T-cell (primary cell): ENCODE measurements at regions not wholly inside any gene's neighbourhood (a gene's known extent, or its start where the extent isn't known, plus 50 kb on each side); places are given as distances from the start of the nearest gene placed in this dataset.
"Not testable (repeated sequence)": the region's sequence is repeated elsewhere in the genome, so short reads cannot be mapped to it uniquely, and the experiment has no call there.

Source experiments
- ATAC-seq, 4 experiments: fragments of 200-7000 bp in 3 of 4; fragments of 150-1000 bp in 1 of 4; cut with Tn5 transposase; replicated peaks in 1 of 4; 1 replicate in 3 of 4; 2 replicates in 1 of 4; pipeline ENCODE4 v1.10.0; 2021; ENCODE audit warnings: moderate library complexity in 3 of 4, mild to moderate bottlenecking in 2 of 4, moderate number of reproducible peaks in 1 of 4
- CTCF ChIA-PET, 2 donors: fragments of 300-600 bp; sonication (Branson Sonifier 250); formaldehyde crosslinking; loops; one replicate each; lab custom pipeline; 2022; ENCODE audit warnings: antibody characterized with exemption in 2 of 2; lab: Charles Lee
- POLR2A ChIA-PET, 2 donors: fragments of 300-600 bp; sonication (Branson Sonifier 250); formaldehyde crosslinking; loops; one replicate each; lab custom pipeline; 2022; ENCODE audit warnings: antibody characterized with exemption in 2 of 2; lab: Charles Lee
- DNase-seq, 35 experiments: peaks; one replicate each; pipeline versions ENCODE4 v3.0.0 to v3.0.0-alpha.2; 2013 to 2023
- H3K27ac ChIP-seq: one replicate; pipeline ENCODE4 v1.5.1; 2013; ENCODE audit warnings: low read length
- H3K27me3 ChIP-seq, 2 experiments: replicated peaks in 1 of 2; 1 replicate in 1 of 2; 2 replicates in 1 of 2; pipeline versions ENCODE4 v1.6.1 to v1.7.0; 2013; ENCODE audit warnings: low read length in 1 of 2, mixed read lengths in 1 of 2; ENCODE audit not compliant: control insufficient read depth in 2 of 2, insufficient read depth in 2 of 2; ENCODE audit errors: extremely low read depth in 1 of 2
- H3K36me3 ChIP-seq, 2 donors: 1 replicate in 1 of 2; 2 replicates in 1 of 2; pipeline versions ENCODE4 v1.6.1 to v1.7.0; 2013; ENCODE audit warnings: low read length in 1 of 2; ENCODE audit not compliant: control insufficient read depth in 2 of 2, insufficient read depth in 1 of 2; ENCODE audit errors: extremely low read depth in 1 of 2
- H3K4me1 ChIP-seq, 2 experiments: 1 replicate in 1 of 2; 2 replicates in 1 of 2; pipeline versions ENCODE4 v1.6.1 to v1.7.0; 2013; ENCODE audit warnings: low read length in 2 of 2, mixed read lengths in 1 of 2; ENCODE audit not compliant: insufficient read depth in 2 of 2, control insufficient read depth in 1 of 2; ENCODE audit errors: extremely low read depth in 1 of 2
- H3K4me3 ChIP-seq, 2 donors: 1 replicate in 1 of 2; 2 replicates in 1 of 2; pipeline versions ENCODE4 v1.5.1 to v1.7.0; 2013; ENCODE audit warnings: mild to moderate bottlenecking in 2 of 2, low read length in 1 of 2, moderate library complexity in 1 of 2; ENCODE audit not compliant: control insufficient read depth in 1 of 2; ENCODE audit errors: extremely low read depth in 1 of 2
- H3K9me3 ChIP-seq: 2 replicates; pipeline ENCODE4 v1.7.0; 2013
- H3K27ac Mint-ChIP-seq, 2 donors: one replicate each; pipeline ENCODE4 v1.8.0; 2020 to 2021; ENCODE audit warnings: mild to moderate bottlenecking in 2 of 2, mixed read lengths in 2 of 2
- H3K27me3 Mint-ChIP-seq, 2 donors: one replicate each; pipeline ENCODE4 v1.8.0; 2021 to 2022; ENCODE audit warnings: mixed read lengths in 2 of 2
- H3K36me3 Mint-ChIP-seq: one replicate; pipeline ENCODE4 v1.8.0; 2021; ENCODE audit warnings: mixed read lengths
- H3K4me1 Mint-ChIP-seq, 3 donors: one replicate each; pipeline ENCODE4 v1.8.0; 2020 to 2022; ENCODE audit warnings: mixed read lengths in 3 of 3, mild to moderate bottlenecking in 1 of 3
- H3K4me3 Mint-ChIP-seq, 3 donors: one replicate each; pipeline ENCODE4 v1.8.0; 2020 to 2022; ENCODE audit warnings: mild to moderate bottlenecking in 3 of 3, mixed read lengths in 3 of 3, moderate library complexity in 3 of 3
- H3K9me3 Mint-ChIP-seq, 3 donors: one replicate each; pipeline ENCODE4 v1.8.0; 2020 to 2022; ENCODE audit warnings: mixed read lengths in 3 of 3
- WGBS: methylation state at CpG from one replicate; pipeline ENCODE4 v1.1.5; 2013; ENCODE audit warnings: missing lambda C conversion rate; ENCODE audit not compliant: insufficient coverage; 5-methylcytosine and 5-hydroxymethylcytosine counted together

- Histone ChIP-seq H3K4me3 (no peak overlapping the region), H3K27me3 (peaks cover 2 to 6% of the 10 kb centered on the region in 2 experiments), H3K27ac (no peak overlapping the region), H3K4me1 (no peaks in the 10 kb centered on the region), H3K9me3 (no peaks in the 10 kb centered on the region), H3K36me3 (no peaks in the 10 kb centered on the region)
- CTCF ChIA-PET, result no interaction called here
- peaks cover 32 to 39% of the 10 kb centered on the region in 2 donors for H3K27me3 Mint-ChIP-seq
- no peak overlapping the region for H3K27ac Mint-ChIP-seq
- no peak overlapping the region for H3K4me3 Mint-ChIP-seq
- DNase-seq, result no peak
- H3K9me3 Mint-ChIP-seq, result no peaks in the 10 kb centered on the region
- POLR2A ChIA-PET, result no interaction called here
- no CpG with 5 or more reads among the region's 7 CpGs for WGBS
- ATAC-seq, result no peak
- no peaks in the 10 kb centered on the region for H3K36me3 Mint-ChIP-seq
- H3K4me1 Mint-ChIP-seq, result peaks cover 0 to 7% (median 6%) of the 10 kb centered on the region in 3 donors
Observed at GRCh38 chr5:123283031-123283430, 140.2 kb downstream of the CEP120 start.

DNA sequence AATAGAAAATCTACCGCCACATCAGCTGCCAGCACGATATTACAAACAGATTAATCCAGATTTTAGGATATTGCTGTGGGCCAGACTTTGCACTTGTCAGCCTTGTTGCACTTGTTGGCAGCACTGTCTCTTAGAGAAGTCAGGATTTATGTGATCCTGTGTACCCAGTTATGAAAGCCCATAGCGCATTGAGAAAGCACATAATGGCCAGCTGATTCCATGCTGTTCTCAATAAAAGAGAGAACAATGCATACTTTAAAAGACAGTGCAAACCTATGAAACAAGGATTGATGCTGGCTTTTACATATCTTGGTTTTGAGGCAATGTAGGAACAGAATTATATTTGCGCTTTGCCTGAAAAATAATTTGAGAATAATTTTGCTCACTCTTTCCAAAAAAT lies 140.8 kb downstream of the CEP120 start:
- no peaks in the 10 kb centered on the region for H3K36me3 ChIP-seq
- ATAC-seq, result no peak
- POLR2A ChIA-PET, result no interaction called here
- Mint-ChIP-seq H3K9me3 (no peaks in the 10 kb centered on the region), H3K36me3 (no peaks in the 10 kb centered on the region), H3K4me1 (peaks cover 0 to 7% (median 6%) of the 10 kb centered on the region in 3 donors), H3K27ac (no peak overlapping the region), H3K4me3 (no peak overlapping the region), H3K27me3 (peaks cover 32 to 39% of the 10 kb centered on the region in 2 donors)
- no peaks in the 10 kb centered on the region for H3K9me3 ChIP-seq
- CTCF ChIA-PET, result no interaction called here
- H3K27me3 ChIP-seq, result peaks cover 2 to 6% of the 10 kb centered on the region in 2 experiments
- H3K27ac ChIP-seq, result no peak overlapping the region
- no peaks in the 10 kb centered on the region for H3K4me1 ChIP-seq
- H3K4me3 ChIP-seq, result no peak overlapping the region
- WGBS, result 74% methylated on average over 2 of the region's 4 CpGs
- DNase-seq, result no peak

DNA sequence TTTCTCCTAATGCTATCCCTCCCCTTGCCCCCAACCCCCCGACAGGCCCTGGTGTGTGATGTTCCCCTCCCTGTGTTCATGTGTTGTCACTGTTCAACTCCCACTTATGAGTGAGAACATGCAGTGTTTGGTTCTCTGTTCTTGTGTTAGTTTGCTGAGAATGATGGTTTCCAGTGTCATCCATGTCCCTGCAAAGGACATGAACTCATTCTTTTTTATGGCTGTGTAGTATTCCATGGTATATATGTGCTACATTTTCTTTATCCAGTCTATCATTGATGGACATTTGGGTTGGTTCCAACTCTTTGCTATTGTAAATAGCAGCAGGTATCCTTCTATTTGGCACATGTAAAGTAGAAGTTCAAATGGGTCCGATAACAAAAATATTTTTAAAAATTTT lies 142.3 kb downstream of the CEP120 start:
- H3K4me1 ChIP-seq, H3K27ac ChIP-seq, H3K36me3 ChIP-seq, H3K36me3 Mint-ChIP-seq, H3K9me3 ChIP-seq, H3K27me3 ChIP-seq, H3K9me3 Mint-ChIP-seq, H3K27ac Mint-ChIP-seq, H3K4me3 ChIP-seq, ATAC-seq, POLR2A ChIA-PET, H3K4me1 Mint-ChIP-seq, CTCF ChIA-PET, H3K4me3 Mint-ChIP-seq, DNase-seq: not testable (repeated sequence)
- peaks cover 24 to 26% of the 10 kb centered on the region in 2 donors for H3K27me3 Mint-ChIP-seq
- WGBS, result no CpG with 5 or more reads among the region's 2 CpGs

DNA sequence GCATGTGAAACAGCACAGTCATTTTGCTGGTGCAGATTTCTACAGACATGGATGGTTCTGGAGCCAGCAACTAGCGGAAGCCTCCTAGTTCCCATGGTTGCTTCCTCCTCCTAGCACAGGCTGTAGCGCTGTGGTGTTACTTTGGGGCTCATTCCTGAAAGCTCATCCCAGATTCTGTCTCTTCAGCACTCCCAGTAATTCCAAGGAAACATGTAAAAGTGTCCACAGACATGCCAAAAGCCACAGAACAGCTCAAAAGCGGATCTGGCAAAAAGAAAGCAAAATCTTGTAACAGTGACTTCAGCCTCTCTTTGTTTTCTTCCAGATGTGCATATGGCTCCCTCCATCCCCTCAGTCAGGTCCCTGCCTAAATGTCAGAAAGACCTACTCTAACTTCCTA lies 144.1 kb downstream of the CEP120 start:
- H3K27me3 Mint-ChIP-seq, result peaks cover 14 to 16% of the 10 kb centered on the region in 2 donors
- no peaks in the 10 kb centered on the region for H3K9me3 Mint-ChIP-seq
- H3K4me3 ChIP-seq, result no peak overlapping the region
- no peak overlapping the region for H3K27ac Mint-ChIP-seq
- ATAC-seq (no peak), DNase-seq (no peak)
- WGBS, result 81% methylated on average over 3 of the region's 3 CpGs
- POLR2A ChIA-PET, result no interaction called here
- no peak overlapping the region for H3K27ac ChIP-seq
- no peaks in the 10 kb centered on the region for H3K36me3 Mint-ChIP-seq
- H3K4me1 ChIP-seq, result no peaks in the 10 kb centered on the region
- CTCF ChIA-PET, result no interaction called here
- no peak overlapping the region for H3K4me3 Mint-ChIP-seq
- no peaks in the 10 kb centered on the region for H3K4me1 Mint-ChIP-seq
- no peaks in the 10 kb centered on the region for H3K9me3 ChIP-seq
- no peaks in the 10 kb centered on the region for H3K36me3 ChIP-seq
- no peaks in the 10 kb centered on the region for H3K27me3 ChIP-seq

DNA sequence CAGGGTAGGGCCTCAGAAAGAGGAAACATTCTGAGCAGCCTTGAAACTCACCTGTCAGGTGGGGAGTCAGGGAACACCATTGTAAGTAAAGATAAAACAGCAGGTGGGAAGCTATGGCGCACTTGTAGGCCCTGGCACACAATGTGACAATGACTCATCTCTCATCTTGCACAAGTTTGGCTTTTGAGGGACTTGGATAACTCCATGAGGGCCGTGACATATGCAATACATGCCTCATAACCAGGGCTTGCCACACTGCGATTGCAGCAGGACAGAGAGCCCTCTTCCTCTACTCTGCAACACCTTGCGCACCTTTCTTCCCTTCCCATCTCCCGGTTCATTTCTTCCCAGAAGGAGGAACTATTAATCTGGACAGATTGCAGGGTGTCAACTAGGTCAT lies 144.9 kb downstream of the CEP120 start:
- no peak overlapping the region for H3K27ac ChIP-seq
- CTCF ChIA-PET, result no interaction called here
- H3K27me3 ChIP-seq, result no peaks in the 10 kb centered on the region
- no peaks in the 10 kb centered on the region for H3K9me3 ChIP-seq
- POLR2A ChIA-PET, result no interaction called here
- H3K36me3 Mint-ChIP-seq, result no peaks in the 10 kb centered on the region
- H3K4me1 ChIP-seq, result no peaks in the 10 kb centered on the region
- no peak overlapping the region for H3K4me3 Mint-ChIP-seq
- no peak overlapping the region for H3K4me3 ChIP-seq
- DNase-seq (no peak), ATAC-seq (no peak)
- no peaks in the 10 kb centered on the region for H3K9me3 Mint-ChIP-seq
- no peaks in the 10 kb centered on the region for H3K4me1 Mint-ChIP-seq
- peaks cover 7 to 11% of the 10 kb centered on the region in 2 donors for H3K27me3 Mint-ChIP-seq
- WGBS, result 67% methylated on average over 3 of the region's 5 CpGs
- no peaks in the 10 kb centered on the region for H3K36me3 ChIP-seq
- H3K27ac Mint-ChIP-seq, result no peak overlapping the region

GRCh38 chr5:123273984-123274383 lies 149.2 kb downstream of the CEP120 start:
- Mint-ChIP-seq H3K4me1 (no peaks in the 10 kb centered on the region), H3K27ac (no peak overlapping the region), H3K27me3 (no peaks in the 10 kb centered on the region), H3K4me3 (no peak overlapping the region), H3K36me3 (no peaks in the 10 kb centered on the region), H3K9me3 (no peaks in the 10 kb centered on the region)
- H3K4me1 ChIP-seq, result no peaks in the 10 kb centered on the region
- no peaks in the 10 kb centered on the region for H3K36me3 ChIP-seq
- H3K27me3 ChIP-seq, result no peaks in the 10 kb centered on the region
- no CpG with 5 or more reads among the region's 3 CpGs for WGBS
- ChIA-PET POLR2A (no interaction called here), CTCF (no interaction called here)
- no peak overlapping the region for H3K27ac ChIP-seq
- no peak overlapping the region for H3K4me3 ChIP-seq
- DNase-seq, result no peak
- H3K9me3 ChIP-seq, result no peaks in the 10 kb centered on the region
- ATAC-seq, result no peak

- no peak overlapping the region for H3K4me3 ChIP-seq
- no peak overlapping the region for H3K27ac Mint-ChIP-seq
- no peaks in the 10 kb centered on the region for H3K36me3 ChIP-seq
- no peaks in the 10 kb centered on the region for H3K36me3 Mint-ChIP-seq
- H3K9me3 ChIP-seq, result no peaks in the 10 kb centered on the region
- ChIA-PET POLR2A (no interaction called here), CTCF (interaction anchor here in 1 of 2 donors (0.7 kb wide), 1 partner anchor 330 kb away, joined by 3 read pairs; no protein-coding TSS in a partner anchor)
- whole genome bisulfite sequencing, result no CpG with 5 or more reads among the region's 2 CpGs
- H3K4me3 Mint-ChIP-seq, result no peak overlapping the region
- no peak overlapping the region for H3K27ac ChIP-seq
- H3K4me1 ChIP-seq, result no peaks in the 10 kb centered on the region
- DNase-seq (no peak), ATAC-seq (no peak)
- no peaks in the 10 kb centered on the region for H3K9me3 Mint-ChIP-seq
- H3K4me1 Mint-ChIP-seq, result no peaks in the 10 kb centered on the region
- no peaks in the 10 kb centered on the region for H3K27me3 ChIP-seq
- no peaks in the 10 kb centered on the region for H3K27me3 Mint-ChIP-seq
Observed at GRCh38 chr5:123273095-123273494, 150.1 kb downstream of the CEP120 start.
